SKM-1 (cell line): ENCODE measurements at regions not wholly inside any gene's neighbourhood (a gene's known extent, or its start where the extent isn't known, plus 50 kb on each side); places are given as distances from the start of the nearest gene placed in this dataset.

Experiments used
- DNase-seq: peaks from one replicate; lab custom pipeline; 2025; ENCODE audit not compliant: unreplicated experiment; lab: John Stamatoyannopoulos, UW

GRCh38 chr5:144581044-144581443 is 410.4 kb downstream of the KCTD16 start:
- DNase-seq: no peak

- no peak for DNase-seq
Measured at GRCh38 chr5:144577676-144578075, 407.0 kb downstream of the KCTD16 start.

GRCh38 chr5:144575736-144576135 is 405.1 kb downstream of the KCTD16 start:
- DNase-seq: no peak

DNA sequence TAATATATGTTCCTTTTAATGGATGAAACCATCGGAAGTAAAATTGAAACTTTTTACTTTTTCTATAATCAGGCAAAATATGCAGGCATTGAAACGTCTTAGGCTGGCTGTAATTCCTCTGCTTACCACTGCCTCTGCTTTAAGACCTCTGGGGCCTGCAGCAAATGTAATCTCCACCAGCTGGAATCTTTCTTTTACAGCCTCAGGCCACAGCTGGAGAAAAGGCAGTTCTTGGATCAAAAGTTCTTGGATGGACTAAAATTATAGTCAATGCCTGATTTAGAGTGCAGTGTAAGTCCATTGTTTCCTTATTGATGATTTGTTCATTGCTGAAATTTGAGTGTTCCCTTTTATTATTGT is 396.7 kb downstream of the KCTD16 start:
- no peak for DNase-seq

GRCh38 chr5:144566747-144567420 is 396.2 kb downstream of the KCTD16 start:
- DNase-seq: no peak

DNA sequence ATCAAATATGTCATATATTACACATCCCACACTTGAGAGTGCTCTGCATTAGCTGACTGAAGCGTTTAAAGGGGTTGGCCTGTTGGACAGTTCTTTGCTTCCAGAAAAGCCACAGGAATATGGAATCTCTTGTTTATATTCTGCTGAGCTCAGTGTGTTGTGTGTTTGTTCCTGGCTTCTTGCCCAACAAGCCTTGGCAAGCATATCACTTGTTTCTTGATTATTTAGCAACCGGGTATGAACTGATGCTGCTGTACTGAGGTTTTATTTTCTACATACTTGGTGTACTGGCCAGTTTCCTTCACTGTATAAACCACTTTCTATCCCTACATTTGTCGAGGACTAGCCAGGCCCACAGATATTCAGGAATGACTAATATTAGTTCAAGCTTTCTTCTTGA is 378.9 kb downstream of the KCTD16 start:
- DNase-seq: no peak

- no peak for DNase-seq
Measured at GRCh38 chr5:144548936-144549335, 378.3 kb downstream of the KCTD16 start.

GRCh38 chr5:144547098-144547499 is 376.4 kb downstream of the KCTD16 start:
- no peak for DNase-seq

- DNase-seq: no peak
Measured at GRCh38 chr5:144538845-144539244, 368.2 kb downstream of the KCTD16 start.
